OCI-LY7 (cell line): ENCODE measurements at regions not wholly inside any gene's neighbourhood (a gene's known extent, or its start where the extent isn't known, plus 50 kb on each side); places are given as distances from the start of the nearest gene placed in this dataset. TPM values are rescaled to one million over a fixed set of nuclear protein-coding genes. Genes with fewer than 3 reads are reported as not detected.
"Not testable (repeated sequence)": the region's sequence is repeated elsewhere in the genome, so short reads cannot be mapped to it uniquely, and the experiment has no call there.

Source experiments
- BruUV-seq: library from RNA; stranded (reverse); fragments of 400-500 nt; replicated peaks from 2 replicates; lab custom pipeline; 2021; lab: Mats Ljungman, UMichigan
- CTCF ChIA-PET: fragments of 300-600 bp; sonication (Branson Sonifier 250); formaldehyde crosslinking; loops from one replicate; lab custom pipeline; 2022; ENCODE audit warnings: antibody characterized with exemption; ENCODE audit not compliant: unreplicated experiment; lab: Charles Lee
- POLR2A ChIA-PET: fragments of 300-600 bp; sonication (Branson Sonifier 250); formaldehyde crosslinking; loops from one replicate; lab custom pipeline; 2022; ENCODE audit warnings: antibody characterized with exemption; lab: Charles Lee
- DNase-seq: peaks from one replicate; pipeline ENCODE4 v3.0.0-alpha.2; 2015; ENCODE audit warnings: low spot score
- H2AFZ ChIP-seq: fragments of 200-600 bp; sonication (generic), shearing (Covaris generic); 2 replicates; pipeline ENCODE4 v1.6.1; 2014; ENCODE audit warnings: mild to moderate bottlenecking, antibody characterized with exemption, low read length, moderate library complexity
- H3K27ac ChIP-seq: fragments of 200-600 bp; sonication (generic); 2 replicates; pipeline ENCODE4 v1.5.1; 2014; ENCODE audit warnings: mixed run types, low read depth, mild to moderate bottlenecking, moderate library complexity, low read length, inconsistent platforms; ENCODE audit not compliant: poor library complexity, severe bottlenecking
- H3K36me3 ChIP-seq: fragments of 200-600 bp; sonication (generic); 2 replicates; pipeline ENCODE4 v1.6.1; 2014; ENCODE audit warnings: mild to moderate bottlenecking, antibody characterized with exemption, low read length, moderate library complexity, mixed read lengths; ENCODE audit not compliant: insufficient read depth
- H3K4me1 ChIP-seq: fragments of 200-600 bp; sonication (generic); 2 replicates; pipeline ENCODE4 v1.5.1; 2014; ENCODE audit warnings: mild to moderate bottlenecking, low read length; ENCODE audit not compliant: insufficient read depth, poor library complexity, severe bottlenecking
- H3K4me2 ChIP-seq: fragments of 200-600 bp; sonication (generic); 2 replicates; pipeline ENCODE4 v1.6.1; 2014; ENCODE audit warnings: mild to moderate bottlenecking, low read length
- H3K4me3 ChIP-seq: fragments of 200-600 bp; sonication (generic); 2 replicates; pipeline ENCODE4 v1.5.1; 2014; ENCODE audit warnings: mild to moderate bottlenecking, low read depth, low read length; ENCODE audit not compliant: poor library complexity, severe bottlenecking
- H3K79me2 ChIP-seq: fragments of 200-600 bp; sonication (generic); 2 replicates; pipeline ENCODE4 v1.6.1; 2016; ENCODE audit warnings: low read depth, mild to moderate bottlenecking, low read length, moderate library complexity, mixed read lengths; ENCODE audit not compliant: insufficient read depth
- H3K9me2 ChIP-seq: fragments of 200-600 bp; sonication (generic); 2 replicates; pipeline ENCODE4 v1.6.1; 2016; ENCODE audit warnings: mild to moderate bottlenecking, low read length, mixed read lengths; ENCODE audit not compliant: insufficient read depth
- H3K9me3 ChIP-seq: fragments of 200-600 bp; sonication (generic); 2 replicates; pipeline ENCODE4 v1.6.1; 2014; ENCODE audit warnings: mild to moderate bottlenecking, mixed run types, low read length, mixed read lengths
- H4K20me1 ChIP-seq: fragments of 200-600 bp; sonication (generic); 2 replicates; pipeline ENCODE4 v1.6.1; 2014; ENCODE audit warnings: mild to moderate bottlenecking, antibody characterized with exemption, low read length, moderate library complexity, mixed read lengths; ENCODE audit not compliant: insufficient read depth
- CTCF ChIP-seq: fragments of 200-600 bp; sonication (generic); conservative IDR thresholded peaks from 2 replicates; pipeline ENCODE4 v1.5.1; 2014; ENCODE audit warnings: mild to moderate bottlenecking, antibody characterized with exemption, low read length, moderate library complexity, mixed read lengths
- intact Hi-C: fragments of 100-400 bp; cut with micrococcal nuclease; formaldehyde crosslinking; loops from one replicate; pipeline ENCODE4 v1.10.0; 2022; ENCODE audit not compliant: unreplicated experiment
- small RNA-seq: library from RNA; depleted of rRNA; stranded (forward); fragments of <200 nt; gene quantifications from one replicate; pipeline ENCODE3, GENCODE V24; 2014

DNA sequence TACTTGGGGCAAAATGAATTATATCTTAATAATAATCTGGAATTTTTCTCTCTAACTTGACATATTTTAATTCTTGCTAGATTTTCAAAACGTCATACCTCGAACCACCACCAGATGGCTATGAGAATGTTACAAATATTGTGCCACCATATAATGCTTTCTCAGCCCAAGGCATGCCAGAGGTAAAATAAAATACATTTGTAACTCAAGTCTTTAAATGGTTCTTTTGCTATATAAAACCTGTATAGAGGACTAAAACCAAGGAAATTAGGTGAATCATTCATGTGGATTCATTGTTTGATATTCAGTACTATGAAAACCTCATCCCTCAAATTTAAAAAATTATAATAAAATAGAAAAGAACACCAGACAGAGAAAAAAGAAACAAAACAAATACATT lies 72.2 kb upstream of the XKR3 start:
- H3K4me3 ChIP-seq, H3K4me2 ChIP-seq, CTCF ChIA-PET, H3K36me3 ChIP-seq, H3K9me2 ChIP-seq, H2AFZ ChIP-seq, H3K4me1 ChIP-seq, intact Hi-C loops, H3K27ac ChIP-seq, POLR2A ChIA-PET, H3K79me2 ChIP-seq, BruUV-seq, H4K20me1 ChIP-seq, H3K9me3 ChIP-seq, DNase-seq: not testable (repeated sequence)
- TF ChIP-seq CTCF: 0 out of 2 replicates have a peak, but pooled peaks have one; percentile 36

DNA sequence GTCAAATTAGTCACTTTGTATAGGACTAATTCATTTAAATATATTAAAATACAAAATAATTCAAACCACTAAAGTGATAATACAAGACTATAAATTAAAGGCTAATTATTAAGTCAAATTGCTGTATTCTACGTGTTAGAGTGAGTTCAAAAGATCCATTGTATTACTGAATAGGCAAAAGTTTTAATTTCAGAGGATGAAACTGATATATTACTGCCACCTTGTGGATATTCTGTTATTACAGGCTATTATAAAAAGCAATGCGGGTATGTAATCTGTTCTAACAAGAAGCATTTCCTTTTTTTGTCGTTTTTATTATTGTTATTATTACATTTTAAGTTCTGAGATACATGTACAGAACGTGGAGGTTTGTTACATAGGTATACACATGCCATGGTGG lies 66.7 kb upstream of the XKR3 start:
- H3K4me2 ChIP-seq, H3K4me3 ChIP-seq, BruUV-seq, CTCF ChIA-PET, DNase-seq, H2AFZ ChIP-seq, H3K9me2 ChIP-seq, H3K27ac ChIP-seq, intact Hi-C loops, H3K36me3 ChIP-seq, H3K4me1 ChIP-seq, H4K20me1 ChIP-seq, H3K79me2 ChIP-seq, H3K9me3 ChIP-seq, POLR2A ChIA-PET: not testable (repeated sequence)
- TF ChIP-seq CTCF: peak; percentile 61; the same call in 1 of the 2 replicates

GRCh38 chr22:16876339-16876738 lies 51.1 kb upstream of the XKR3 start:
- H3K9me2 ChIP-seq, H3K4me1 ChIP-seq, H3K9me3 ChIP-seq, intact Hi-C loops, POLR2A ChIA-PET, H3K79me2 ChIP-seq, DNase-seq, H3K27ac ChIP-seq, H3K4me2 ChIP-seq, H3K36me3 ChIP-seq, BruUV-seq, H4K20me1 ChIP-seq, H3K4me3 ChIP-seq, CTCF ChIA-PET, H2AFZ ChIP-seq: not testable (repeated sequence)

Small RNA genes lying in the stretch of these regions (small RNA-seq; reads per million reads assigned to genes)
- gene AC006548.1: not detected
- gene MTND1P17: not detected
